Epithelial cell of proximal tubule (primary cell): ENCODE measurements at regions not wholly inside any gene's neighbourhood (a gene's known extent, or its start where the extent isn't known, plus 50 kb on each side); places are given as distances from the start of the nearest gene placed in this dataset.

Experiments
- DNase-seq: peaks from one replicate; pipeline ENCODE4 v3.0.0-alpha.2; 2011; ENCODE audit warnings: low read depth
- H3K4me3 ChIP-seq: 2 replicates; pipeline ENCODE4 v1.5.1; 2011; ENCODE audit warnings: low read depth, mild to moderate bottlenecking, low read length
- TF ChIP-seq, protein P1 (sequence below): conservative IDR thresholded peaks from 2 replicates; pipeline ENCODE4 v1.5.1; 2012; ENCODE audit warnings: low read depth, mild to moderate bottlenecking, low read length

DNA sequence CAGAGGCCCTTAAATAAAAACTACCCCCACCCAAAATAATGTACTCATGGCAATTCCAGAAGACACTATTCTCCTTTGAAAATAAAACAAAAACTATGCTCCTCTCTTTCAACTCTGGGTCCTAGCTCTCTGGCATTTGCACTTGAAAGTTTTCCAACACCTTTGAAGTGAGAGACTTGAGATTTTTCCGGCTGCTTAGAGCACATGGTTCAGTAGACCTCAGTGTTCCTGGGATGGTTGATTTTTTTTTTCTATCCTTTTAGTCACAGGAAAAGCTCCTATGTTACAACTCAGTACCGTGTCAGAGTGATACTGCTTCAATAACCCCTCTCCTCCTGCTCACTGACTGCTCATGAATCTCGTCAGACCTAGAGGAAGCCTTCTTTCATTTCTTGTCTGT, 118.3 kb upstream of the TUSC7 start:
- no peak for DNase-seq
- TF ChIP-seq, protein P1, sequence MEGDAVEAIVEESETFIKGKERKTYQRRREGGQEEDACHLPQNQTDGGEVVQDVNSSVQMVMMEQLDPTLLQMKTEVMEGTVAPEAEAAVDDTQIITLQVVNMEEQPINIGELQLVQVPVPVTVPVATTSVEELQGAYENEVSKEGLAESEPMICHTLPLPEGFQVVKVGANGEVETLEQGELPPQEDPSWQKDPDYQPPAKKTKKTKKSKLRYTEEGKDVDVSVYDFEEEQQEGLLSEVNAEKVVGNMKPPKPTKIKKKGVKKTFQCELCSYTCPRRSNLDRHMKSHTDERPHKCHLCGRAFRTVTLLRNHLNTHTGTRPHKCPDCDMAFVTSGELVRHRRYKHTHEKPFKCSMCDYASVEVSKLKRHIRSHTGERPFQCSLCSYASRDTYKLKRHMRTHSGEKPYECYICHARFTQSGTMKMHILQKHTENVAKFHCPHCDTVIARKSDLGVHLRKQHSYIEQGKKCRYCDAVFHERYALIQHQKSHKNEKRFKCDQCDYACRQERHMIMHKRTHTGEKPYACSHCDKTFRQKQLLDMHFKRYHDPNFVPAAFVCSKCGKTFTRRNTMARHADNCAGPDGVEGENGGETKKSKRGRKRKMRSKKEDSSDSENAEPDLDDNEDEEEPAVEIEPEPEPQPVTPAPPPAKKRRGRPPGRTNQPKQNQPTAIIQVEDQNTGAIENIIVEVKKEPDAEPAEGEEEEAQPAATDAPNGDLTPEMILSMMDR: no peak
- H3K4me3 ChIP-seq: no peak overlapping the region

DNA sequence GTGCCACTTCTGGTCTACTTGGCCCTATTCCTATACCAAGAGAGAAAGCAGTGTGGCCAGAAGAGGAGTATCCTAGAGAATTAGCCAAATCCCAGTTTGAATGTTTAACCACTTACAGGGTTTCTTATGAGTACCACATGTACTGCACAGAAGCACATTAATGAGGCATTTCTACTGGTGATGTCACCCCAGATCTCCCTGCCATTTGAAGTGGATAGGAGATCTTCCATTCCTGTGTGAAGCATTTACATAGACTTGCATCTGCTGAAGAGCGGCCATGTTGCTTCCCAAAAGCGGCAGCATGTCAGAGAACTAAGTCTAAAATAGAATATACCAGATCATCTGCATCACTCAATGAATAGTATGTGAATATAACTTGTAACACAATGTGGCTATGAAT, 108.4 kb upstream of the TUSC7 start:
- DNase-seq: no peak
- no peak overlapping the region for H3K4me3 ChIP-seq
- TF ChIP-seq, protein P1: no peak

DNA sequence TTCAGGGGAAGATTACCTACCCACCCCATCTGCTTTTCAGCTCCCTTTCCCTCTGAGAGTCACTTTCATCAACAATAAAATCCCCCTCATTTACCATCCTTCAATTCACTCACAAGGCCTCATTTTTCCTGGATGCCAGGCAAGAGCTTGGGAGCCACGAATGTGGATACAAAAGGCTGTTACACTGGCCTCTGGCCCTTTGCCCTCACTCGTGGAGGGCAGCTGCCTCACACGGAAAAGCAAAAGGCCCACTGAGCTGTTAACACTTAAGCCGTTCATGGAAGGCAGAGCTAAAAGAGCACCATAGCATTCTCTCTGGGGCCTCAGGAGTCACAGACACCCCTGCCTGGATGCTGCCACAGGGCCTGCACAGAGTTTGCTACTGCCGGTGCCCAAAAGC, 102.4 kb upstream of the TUSC7 start:
- DNase-seq: no peak
- H3K4me3 ChIP-seq: no peak overlapping the region
- TF ChIP-seq, protein P1: no peak

DNA sequence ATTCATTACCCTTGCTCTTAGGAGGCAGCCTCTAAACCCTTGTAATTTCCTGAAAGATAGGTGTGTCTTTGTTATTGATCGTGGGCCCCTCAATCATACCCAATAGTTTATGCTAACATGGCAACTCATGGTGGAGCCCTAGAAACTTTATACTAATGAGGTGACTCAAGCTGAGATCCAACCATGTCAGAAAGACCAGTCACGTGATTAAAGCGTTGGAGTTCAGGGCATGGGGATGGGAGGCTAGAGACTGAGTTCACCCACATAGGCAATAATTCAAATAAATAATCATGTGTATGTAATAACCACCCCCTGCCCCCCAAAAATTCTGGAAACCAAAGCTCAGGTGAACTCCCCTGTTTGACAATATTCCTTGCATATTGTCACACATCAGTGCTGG, 99.5 kb upstream of the TUSC7 start:
- no peak overlapping the region for H3K4me3 ChIP-seq
- TF ChIP-seq, protein P1: no peak
- DNase-seq: no peak

DNA sequence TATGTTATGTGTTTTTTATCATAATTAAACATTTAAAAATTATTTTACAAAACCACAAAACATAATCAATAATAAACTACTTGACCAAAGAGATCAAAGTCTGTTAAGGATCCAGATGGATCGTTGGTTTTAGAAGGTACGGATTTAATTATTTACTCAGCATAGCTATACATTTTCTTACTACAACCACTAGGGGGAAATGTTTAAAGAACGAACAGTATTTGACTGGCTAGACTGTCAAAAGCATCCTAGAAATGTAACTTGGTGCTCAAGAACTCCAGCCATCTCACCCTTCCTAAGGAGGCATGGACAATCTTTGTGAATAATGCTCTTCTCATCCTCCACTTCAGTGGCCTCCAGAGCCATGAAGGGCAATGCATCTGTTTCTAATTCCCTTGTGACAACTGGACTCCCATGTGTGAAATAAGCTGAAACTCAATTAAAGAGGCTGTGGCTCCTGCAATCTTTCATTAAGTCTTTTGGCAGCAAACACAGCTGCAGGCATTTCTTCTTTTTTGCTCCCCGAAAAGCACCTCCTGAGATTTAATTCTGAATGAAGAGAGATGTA, 94.7 kb upstream of the TUSC7 start:
- H3K4me3 ChIP-seq: no peak overlapping the region
- no peak for DNase-seq
- TF ChIP-seq, protein P1: peak; percentile 38

DNA sequence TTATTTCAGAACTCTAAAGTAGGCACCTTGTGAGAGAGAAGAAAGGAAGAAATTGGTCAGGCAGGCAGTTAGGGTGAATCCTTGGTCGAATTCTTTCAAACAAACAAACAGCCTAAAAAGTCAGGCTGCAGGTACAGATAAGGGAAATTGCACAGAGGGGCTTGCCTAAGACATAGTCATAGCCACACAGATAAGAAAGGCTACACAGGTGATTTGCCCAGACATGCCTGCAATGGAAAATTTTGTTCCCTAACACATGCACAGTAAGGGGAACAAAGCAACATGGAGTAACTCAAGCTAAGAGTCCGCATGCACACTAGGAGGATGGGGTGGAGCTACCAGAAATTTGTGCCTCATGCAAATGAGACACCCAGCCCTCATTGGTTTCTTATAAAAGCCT, 91.4 kb upstream of the TUSC7 start:
- TF ChIP-seq, protein P1: no peak
- H3K4me3 ChIP-seq: no peak overlapping the region
- DNase-seq: no peak

DNA sequence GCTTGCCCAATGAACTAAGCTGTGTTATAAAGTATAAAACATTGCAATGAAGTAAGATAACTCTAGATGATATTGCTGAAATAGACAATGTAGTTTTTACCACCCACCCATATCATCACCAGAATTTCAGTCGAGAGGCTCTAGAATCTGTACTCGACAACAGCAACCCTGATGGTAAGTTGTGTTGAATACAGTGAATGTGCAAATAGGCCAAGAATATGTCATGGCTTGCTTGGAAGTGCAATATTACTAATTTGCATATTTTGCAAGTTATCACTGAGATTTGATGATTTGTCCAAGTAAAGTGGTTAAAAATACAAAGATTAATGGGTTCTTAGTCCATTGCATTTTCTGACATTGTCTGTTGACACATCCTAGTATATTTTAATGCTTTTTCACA, 90.6 kb upstream of the TUSC7 start:
- H3K4me3 ChIP-seq: no peak overlapping the region
- no peak for DNase-seq
- TF ChIP-seq, protein P1: no peak
